ENCODE measurements at regions not wholly inside any gene's neighbourhood (a gene's known extent, or its start where the extent isn't known, plus 50 kb on each side); places are given as distances from the start of the nearest gene placed in this dataset.

GRCh38 chr2:46816151-46816845 lies 99.3 kb downstream of the MCFD2 start:
- TF ChIP-seq, protein P1, sequence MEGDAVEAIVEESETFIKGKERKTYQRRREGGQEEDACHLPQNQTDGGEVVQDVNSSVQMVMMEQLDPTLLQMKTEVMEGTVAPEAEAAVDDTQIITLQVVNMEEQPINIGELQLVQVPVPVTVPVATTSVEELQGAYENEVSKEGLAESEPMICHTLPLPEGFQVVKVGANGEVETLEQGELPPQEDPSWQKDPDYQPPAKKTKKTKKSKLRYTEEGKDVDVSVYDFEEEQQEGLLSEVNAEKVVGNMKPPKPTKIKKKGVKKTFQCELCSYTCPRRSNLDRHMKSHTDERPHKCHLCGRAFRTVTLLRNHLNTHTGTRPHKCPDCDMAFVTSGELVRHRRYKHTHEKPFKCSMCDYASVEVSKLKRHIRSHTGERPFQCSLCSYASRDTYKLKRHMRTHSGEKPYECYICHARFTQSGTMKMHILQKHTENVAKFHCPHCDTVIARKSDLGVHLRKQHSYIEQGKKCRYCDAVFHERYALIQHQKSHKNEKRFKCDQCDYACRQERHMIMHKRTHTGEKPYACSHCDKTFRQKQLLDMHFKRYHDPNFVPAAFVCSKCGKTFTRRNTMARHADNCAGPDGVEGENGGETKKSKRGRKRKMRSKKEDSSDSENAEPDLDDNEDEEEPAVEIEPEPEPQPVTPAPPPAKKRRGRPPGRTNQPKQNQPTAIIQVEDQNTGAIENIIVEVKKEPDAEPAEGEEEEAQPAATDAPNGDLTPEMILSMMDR (IDR thresholded peaks at IDR 0.05 in 4 of 5, conservative IDR thresholded peaks at IDR 0.05 in 1 of 5), result no peak
- TF ChIP-seq POLR2A (IDR thresholded peaks at IDR 0.05), result no peak
